Central memory CD8-positive, alpha-beta T cell (primary cell): ENCODE measurements at regions not wholly inside any gene's neighbourhood (a gene's known extent, or its start where the extent isn't known, plus 50 kb on each side); places are given as distances from the start of the nearest gene placed in this dataset.

ENCODE experiments used
- ATAC-seq: fragments of 150-1000 bp; cut with Tn5 transposase; replicated peaks from 2 replicates; pipeline ENCODE4 v1.10.0; 2022; ENCODE audit warnings: mild to moderate bottlenecking, moderate FRiP score, moderate number of reproducible peaks; ENCODE audit not compliant: poor library complexity, severe bottlenecking; ENCODE audit errors: extremely low read depth
- DNase-seq, 2 donors: peaks; one replicate each; pipeline ENCODE4 v3.0.0; 2021; ENCODE audit warnings: low spot score in 2 of 2
- H3K27ac Mint-ChIP-seq: one replicate; pipeline ENCODE4 v1.8.0; 2022; ENCODE audit warnings: low read depth, mild to moderate bottlenecking, moderate library complexity, mixed read lengths
- H3K27me3 Mint-ChIP-seq: one replicate; pipeline ENCODE4 v1.8.0; 2022; ENCODE audit warnings: mixed read lengths
- H3K36me3 Mint-ChIP-seq: one replicate; pipeline ENCODE4 v1.8.0; 2022; ENCODE audit warnings: mild to moderate bottlenecking, moderate library complexity, mixed read lengths; ENCODE audit not compliant: insufficient read depth
- H3K4me1 Mint-ChIP-seq: one replicate; pipeline ENCODE4 v1.8.0; 2022; ENCODE audit warnings: mixed read lengths
- H3K4me3 Mint-ChIP-seq: one replicate; pipeline ENCODE4 v1.8.0; 2022; ENCODE audit warnings: mild to moderate bottlenecking, moderate library complexity, mixed read lengths
- H3K9me3 Mint-ChIP-seq: one replicate; pipeline ENCODE4 v1.8.0; 2022; ENCODE audit warnings: mixed read lengths

- peaks cover 15% of the 10 kb centered on the region for H3K9me3 Mint-ChIP-seq
- H3K27me3 Mint-ChIP-seq: no peaks in the 10 kb centered on the region
- ATAC-seq (no peak), DNase-seq (no peak)
- H3K36me3 Mint-ChIP-seq: no peaks in the 10 kb centered on the region
- no peak overlapping the region for H3K27ac Mint-ChIP-seq
- H3K4me1 Mint-ChIP-seq: no peaks in the 10 kb centered on the region
- no peak overlapping the region for H3K4me3 Mint-ChIP-seq
Measured at GRCh38 chr15:39051626-39052322, 487.2 kb upstream of the RASGRP1 start.

DNA sequence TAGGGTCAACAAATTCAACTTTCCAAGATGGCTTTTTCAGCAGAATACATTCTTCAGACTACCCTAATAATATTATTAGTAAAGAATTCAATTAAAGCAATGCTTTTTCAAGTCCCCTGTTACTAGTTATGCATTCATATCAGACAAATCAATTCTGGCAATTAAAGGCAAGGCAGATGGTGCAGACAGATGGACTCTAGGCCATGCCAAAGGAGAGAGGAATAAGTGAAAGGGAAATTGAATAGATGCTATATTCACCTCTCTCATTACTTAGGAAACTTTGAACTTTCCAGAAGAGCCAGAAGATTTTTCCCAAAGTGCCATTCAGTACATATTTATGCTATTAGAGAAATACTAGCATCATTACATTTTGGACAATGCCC is 487.7 kb upstream of the RASGRP1 start:
- H3K36me3 Mint-ChIP-seq: no peaks in the 10 kb centered on the region
- peaks cover 15% of the 10 kb centered on the region for H3K9me3 Mint-ChIP-seq
- DNase-seq (no peak), ATAC-seq (no peak)
- H3K27me3 Mint-ChIP-seq: no peaks in the 10 kb centered on the region
- H3K27ac Mint-ChIP-seq: no peak overlapping the region
- no peak overlapping the region for H3K4me3 Mint-ChIP-seq
- H3K4me1 Mint-ChIP-seq: no peaks in the 10 kb centered on the region

- Mint-ChIP-seq H3K4me1 (no peaks in the 10 kb centered on the region), H3K9me3 (peaks cover 15% of the 10 kb centered on the region), H3K27ac (no peak overlapping the region), H3K27me3 (no peaks in the 10 kb centered on the region), H3K36me3 (no peaks in the 10 kb centered on the region), H3K4me3 (no peak overlapping the region)
- no peak for ATAC-seq
- no peak for DNase-seq
Measured at GRCh38 chr15:39053480-39053879, 488.9 kb upstream of the RASGRP1 start.

DNA sequence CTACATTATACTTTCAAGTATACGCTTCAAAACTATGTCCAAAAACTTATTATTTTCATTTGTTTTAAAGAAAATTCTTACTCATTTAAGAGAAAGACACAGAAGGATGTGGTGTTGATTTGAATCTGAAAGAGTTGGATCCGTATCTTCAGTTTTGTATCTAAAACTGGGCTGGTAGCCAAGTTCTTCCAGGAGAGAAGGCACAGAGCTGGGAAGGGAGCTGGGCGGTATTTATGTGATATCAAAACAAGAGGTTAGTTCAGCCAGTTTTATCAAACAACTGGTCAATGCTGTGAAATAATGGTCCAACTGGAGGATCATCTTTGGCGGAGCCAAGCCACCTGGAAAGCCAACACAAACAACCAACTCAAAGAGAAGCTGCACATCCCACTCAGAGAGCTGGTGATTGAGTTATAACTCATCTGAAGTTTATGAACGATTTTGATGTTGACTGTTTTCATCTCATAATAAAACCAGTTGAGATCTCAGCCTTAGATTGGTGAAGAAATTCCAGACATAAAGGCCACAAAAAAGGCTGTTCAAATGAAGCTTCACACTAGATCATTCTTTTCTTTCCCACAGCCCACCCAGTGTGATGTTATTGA is 489.6 kb upstream of the RASGRP1 start:
- H3K36me3 Mint-ChIP-seq: no peaks in the 10 kb centered on the region
- no peaks in the 10 kb centered on the region for H3K4me1 Mint-ChIP-seq
- no peak overlapping the region for H3K27ac Mint-ChIP-seq
- H3K9me3 Mint-ChIP-seq: peaks cover 9% of the 10 kb centered on the region
- peaks cover under 1% of the 10 kb centered on the region for H3K27me3 Mint-ChIP-seq
- no peak overlapping the region for H3K4me3 Mint-ChIP-seq
- DNase-seq: no peak
- ATAC-seq: no peak

GRCh38 chr15:39056357-39056756 is 491.7 kb upstream of the RASGRP1 start:
- no peak for ATAC-seq
- no peak overlapping the region for H3K4me3 Mint-ChIP-seq
- H3K4me1 Mint-ChIP-seq: no peaks in the 10 kb centered on the region
- no peaks in the 10 kb centered on the region for H3K36me3 Mint-ChIP-seq
- no peak for DNase-seq
- peaks cover 11% of the 10 kb centered on the region for H3K27me3 Mint-ChIP-seq
- H3K9me3 Mint-ChIP-seq: no peaks in the 10 kb centered on the region
- H3K27ac Mint-ChIP-seq: no peak overlapping the region

- H3K27ac Mint-ChIP-seq: no peak overlapping the region
- H3K9me3 Mint-ChIP-seq: no peaks in the 10 kb centered on the region
- peaks cover 25% of the 10 kb centered on the region for H3K27me3 Mint-ChIP-seq
- no peak overlapping the region for H3K4me3 Mint-ChIP-seq
- DNase-seq (no peak), ATAC-seq (no peak)
- no peaks in the 10 kb centered on the region for H3K36me3 Mint-ChIP-seq
- no peaks in the 10 kb centered on the region for H3K4me1 Mint-ChIP-seq
Measured at GRCh38 chr15:39058351-39059131, 493.9 kb upstream of the RASGRP1 start.

DNA sequence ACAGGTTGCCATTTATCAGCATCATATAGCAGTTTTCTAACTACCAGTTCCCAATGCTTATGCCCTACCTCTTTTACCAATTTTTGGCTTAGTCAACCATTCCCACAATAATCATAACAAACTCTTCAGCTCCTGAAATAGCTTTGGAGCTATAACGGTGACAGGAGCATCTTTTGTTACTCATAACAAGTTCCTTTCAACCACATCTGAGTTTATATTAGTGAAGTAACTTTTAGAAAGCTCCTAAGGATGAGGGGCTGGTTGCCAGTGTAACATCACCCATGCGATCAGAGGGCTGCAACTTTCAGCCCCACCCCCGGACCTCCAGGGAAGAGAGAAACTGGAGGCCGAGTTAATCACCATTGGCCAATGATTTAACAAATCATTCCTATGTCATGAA is 495.3 kb upstream of the RASGRP1 start:
- Mint-ChIP-seq H3K4me1 (no peaks in the 10 kb centered on the region), H3K36me3 (no peaks in the 10 kb centered on the region), H3K4me3 (no peak overlapping the region), H3K9me3 (no peaks in the 10 kb centered on the region), H3K27ac (no peak overlapping the region), H3K27me3 (peaks cover 39% of the 10 kb centered on the region)
- ATAC-seq (no peak), DNase-seq (no peak)

DNA sequence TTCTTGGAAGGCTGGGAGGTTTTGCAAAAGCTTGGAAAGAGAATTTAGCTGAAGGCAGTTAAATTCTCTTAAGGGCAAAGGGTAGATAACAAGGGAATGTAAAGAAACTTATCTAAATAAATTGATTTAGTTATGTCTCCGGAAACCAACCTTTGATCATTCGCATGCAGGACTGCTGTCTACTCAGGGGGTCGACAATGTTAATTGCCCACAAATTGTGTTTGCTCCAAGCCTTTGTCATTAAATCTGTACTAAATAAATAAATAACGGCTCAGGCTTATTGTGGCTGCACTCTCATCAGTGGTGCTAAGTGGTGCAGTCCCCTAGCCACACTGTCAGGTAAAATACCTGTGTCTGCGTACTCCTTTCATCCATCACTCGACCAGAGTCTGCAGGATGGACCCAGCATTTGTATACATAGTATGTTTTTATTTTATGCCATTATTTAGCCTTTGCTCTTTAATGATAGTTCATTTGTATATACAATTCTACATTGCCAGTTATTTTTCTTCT is 497.4 kb upstream of the RASGRP1 start:
- Mint-ChIP-seq H3K4me3 (no peak overlapping the region), H3K27me3 (peaks cover 40% of the 10 kb centered on the region)

DNA sequence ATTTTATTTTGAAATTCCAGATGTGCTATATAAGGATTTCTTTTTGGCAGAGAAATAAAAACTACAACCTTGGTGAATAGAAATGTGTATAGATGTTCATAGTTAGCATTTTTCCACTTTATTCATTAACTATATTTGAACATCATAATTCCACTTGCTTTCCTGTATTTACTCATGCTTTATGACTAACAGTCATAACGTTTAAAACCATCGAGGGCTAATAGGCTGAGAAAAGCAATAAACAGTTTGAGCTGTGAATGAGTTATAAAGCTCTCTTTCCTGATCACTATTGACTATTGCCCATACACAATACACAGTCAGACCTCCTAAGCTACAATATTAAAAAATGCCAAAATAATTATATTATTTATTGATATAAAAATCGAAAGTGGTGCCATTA is 502.1 kb upstream of the RASGRP1 start:
- peaks cover 44% of the 10 kb centered on the region for H3K27me3 Mint-ChIP-seq
- H3K4me3 Mint-ChIP-seq: no peak overlapping the region
- H3K27ac Mint-ChIP-seq: no peak overlapping the region
- no peaks in the 10 kb centered on the region for H3K4me1 Mint-ChIP-seq
- DNase-seq (no peak), ATAC-seq (no peak)
- H3K36me3 Mint-ChIP-seq: no peaks in the 10 kb centered on the region
- H3K9me3 Mint-ChIP-seq: no peaks in the 10 kb centered on the region

More for the DNA sequence above, 497.4 kb upstream of the RASGRP1 start:
- H3K9me3 Mint-ChIP-seq: no peaks in the 10 kb centered on the region
- no peaks in the 10 kb centered on the region for H3K4me1 Mint-ChIP-seq
- no peak for DNase-seq
- H3K27ac Mint-ChIP-seq: no peak overlapping the region
- ATAC-seq: no peak
- H3K36me3 Mint-ChIP-seq: no peaks in the 10 kb centered on the region

DNA sequence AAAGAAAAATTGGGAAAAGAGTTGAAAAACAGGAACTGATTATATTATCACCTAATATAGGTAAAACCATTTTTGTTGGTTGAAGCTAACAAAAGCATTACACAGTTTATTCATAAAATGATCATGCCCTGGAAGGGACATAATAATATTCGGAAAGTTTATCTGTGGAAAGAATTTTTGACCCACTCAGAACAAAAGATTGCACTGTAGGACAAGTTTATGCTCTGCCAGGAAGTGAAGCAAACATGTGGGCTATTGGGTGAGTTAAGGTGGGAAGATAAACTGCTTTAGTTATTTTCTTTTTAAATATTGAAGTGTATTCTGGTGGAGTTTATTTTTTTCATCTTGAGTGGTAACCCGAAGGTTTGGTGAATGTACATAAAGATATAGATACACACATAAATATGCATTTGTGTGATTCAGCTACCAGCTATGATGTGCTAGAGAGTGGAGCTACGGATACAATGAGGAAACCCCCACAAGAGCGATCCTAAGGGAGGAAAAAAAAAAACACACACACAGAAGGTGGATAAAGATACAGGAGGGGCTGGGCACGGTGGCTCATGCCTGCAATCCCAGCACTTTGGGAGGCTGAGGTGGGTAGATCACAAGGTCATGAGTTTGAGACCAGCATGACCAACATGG is 506.4 kb upstream of the THBS1 start:
- no peaks in the 10 kb centered on the region for H3K4me1 Mint-ChIP-seq
- no peak overlapping the region for H3K27ac Mint-ChIP-seq
- H3K4me3 Mint-ChIP-seq: no peak overlapping the region
- DNase-seq (no peak), ATAC-seq (no peak)
- H3K9me3 Mint-ChIP-seq: no peaks in the 10 kb centered on the region
- H3K36me3 Mint-ChIP-seq: no peaks in the 10 kb centered on the region
- H3K27me3 Mint-ChIP-seq: peaks cover 58% of the 10 kb centered on the region

DNA sequence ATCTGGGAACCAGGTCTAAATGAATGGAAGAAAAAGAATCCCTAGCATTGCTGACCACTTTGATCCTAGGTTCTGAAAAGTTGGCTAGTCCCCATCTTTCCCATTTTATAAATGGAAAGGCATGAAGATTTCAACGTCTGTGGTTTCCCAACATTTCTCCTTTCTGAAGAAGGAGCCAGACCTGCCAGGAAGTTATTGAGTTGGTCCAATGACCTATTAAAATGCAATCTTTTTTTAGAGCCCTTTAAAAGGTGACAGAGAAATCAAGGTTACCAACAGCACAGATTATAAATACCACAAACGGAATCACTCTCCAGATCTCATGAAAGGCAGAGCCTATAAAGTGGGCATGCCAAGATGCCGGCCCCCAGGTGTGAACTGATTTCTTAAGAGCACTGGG is 505.6 kb upstream of the THBS1 start:
- ATAC-seq (no peak), DNase-seq (no peak)
- H3K36me3 Mint-ChIP-seq: no peaks in the 10 kb centered on the region
- no peak overlapping the region for H3K4me3 Mint-ChIP-seq
- no peaks in the 10 kb centered on the region for H3K4me1 Mint-ChIP-seq
- H3K27me3 Mint-ChIP-seq: peaks cover 51% of the 10 kb centered on the region
- no peaks in the 10 kb centered on the region for H3K9me3 Mint-ChIP-seq
- no peak overlapping the region for H3K27ac Mint-ChIP-seq

DNA sequence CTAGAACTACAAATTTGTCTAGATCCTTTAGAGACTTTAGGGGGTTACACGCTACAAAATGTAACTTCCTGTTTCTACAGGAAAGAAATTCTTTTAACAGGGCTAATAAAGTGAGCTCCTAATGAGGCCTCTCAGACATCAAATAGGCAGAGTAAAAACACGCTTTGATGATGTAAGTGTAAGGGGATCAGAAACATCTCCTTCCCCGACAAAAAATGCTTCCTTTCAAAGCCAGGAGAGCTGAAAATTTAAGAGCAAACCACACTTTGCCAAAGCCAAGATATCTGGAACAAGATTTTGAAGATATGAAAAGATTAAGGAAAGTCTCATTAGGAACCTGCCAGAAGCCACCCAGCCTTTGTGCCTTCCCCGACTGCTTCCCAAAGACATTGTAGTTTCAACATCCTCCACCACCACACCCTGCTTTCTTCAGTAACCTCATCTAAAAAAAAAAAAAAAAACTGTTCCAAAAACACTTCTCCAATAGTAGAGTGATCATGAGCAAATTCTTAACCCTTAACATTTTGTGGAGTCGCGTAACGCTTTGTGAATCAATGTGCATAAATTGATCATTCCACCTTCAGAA is 505.0 kb upstream of the THBS1 start:
- no peaks in the 10 kb centered on the region for H3K36me3 Mint-ChIP-seq
- DNase-seq (no peak), ATAC-seq (no peak)
- peaks cover 50% of the 10 kb centered on the region for H3K27me3 Mint-ChIP-seq
- H3K4me3 Mint-ChIP-seq: no peak overlapping the region
- H3K4me1 Mint-ChIP-seq: no peaks in the 10 kb centered on the region
- no peaks in the 10 kb centered on the region for H3K9me3 Mint-ChIP-seq
- H3K27ac Mint-ChIP-seq: no peak overlapping the region
